Vagina (tissue), 2 donors: ENCODE measurements at regions not wholly inside any gene's neighbourhood (a gene's known extent, or its start where the extent isn't known, plus 50 kb on each side); places are given as distances from the start of the nearest gene placed in this dataset.

Experiments used
- POLR2AphosphoS5 ChIP-seq, 2 donors: sonication (generic); formaldehyde crosslinking; IDR thresholded peaks; one replicate each; pipeline ENCODE4 v1.9.0; 2017; ENCODE audit warnings: antibody characterized with exemption in 2 of 2, mild to moderate bottlenecking in 2 of 2, low read depth in 1 of 2; ENCODE audit not compliant: insufficient read depth in 1 of 2
- TF ChIP-seq, protein P1 (sequence below), 3 experiments: fragments of 450-650 bp in 2 of 3; fragments of 200-600 bp in 1 of 3; sonication (generic) in 1 of 3; IDR thresholded peaks; one replicate each; pipeline ENCODE4 v1.5.1; 2017 to 2019; ENCODE audit warnings: antibody characterized with exemption in 3 of 3, mild to moderate bottlenecking in 2 of 3, moderate library complexity in 2 of 3

GRCh38 chr10:4262449-4262848, 477.4 kb upstream of the KLF6 start:
- no peak for TF ChIP-seq POLR2AphosphoS5 (IDR thresholded peaks at IDR 0.05; ENCODE audit: insufficient read depth in 1 of 2, low read depth in 1 of 2)
- TF ChIP-seq, protein P1, sequence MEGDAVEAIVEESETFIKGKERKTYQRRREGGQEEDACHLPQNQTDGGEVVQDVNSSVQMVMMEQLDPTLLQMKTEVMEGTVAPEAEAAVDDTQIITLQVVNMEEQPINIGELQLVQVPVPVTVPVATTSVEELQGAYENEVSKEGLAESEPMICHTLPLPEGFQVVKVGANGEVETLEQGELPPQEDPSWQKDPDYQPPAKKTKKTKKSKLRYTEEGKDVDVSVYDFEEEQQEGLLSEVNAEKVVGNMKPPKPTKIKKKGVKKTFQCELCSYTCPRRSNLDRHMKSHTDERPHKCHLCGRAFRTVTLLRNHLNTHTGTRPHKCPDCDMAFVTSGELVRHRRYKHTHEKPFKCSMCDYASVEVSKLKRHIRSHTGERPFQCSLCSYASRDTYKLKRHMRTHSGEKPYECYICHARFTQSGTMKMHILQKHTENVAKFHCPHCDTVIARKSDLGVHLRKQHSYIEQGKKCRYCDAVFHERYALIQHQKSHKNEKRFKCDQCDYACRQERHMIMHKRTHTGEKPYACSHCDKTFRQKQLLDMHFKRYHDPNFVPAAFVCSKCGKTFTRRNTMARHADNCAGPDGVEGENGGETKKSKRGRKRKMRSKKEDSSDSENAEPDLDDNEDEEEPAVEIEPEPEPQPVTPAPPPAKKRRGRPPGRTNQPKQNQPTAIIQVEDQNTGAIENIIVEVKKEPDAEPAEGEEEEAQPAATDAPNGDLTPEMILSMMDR (IDR thresholded peaks at IDR 0.05) = no peak
